PC-9 (cell line): ENCODE measurements at regions not wholly inside any gene's neighbourhood (a gene's known extent, or its start where the extent isn't known, plus 50 kb on each side); places are given as distances from the start of the nearest gene placed in this dataset.

Experiments
- BruUV-seq: library from RNA; stranded (reverse); fragments of 400-500 nt; replicated peaks from 2 replicates; lab custom pipeline; 2021; lab: Mats Ljungman, UMichigan
- CTCF ChIA-PET: fragments of 300-600 bp; sonication (Branson Sonifier 250); formaldehyde crosslinking; loops from one replicate; lab custom pipeline; 2022; ENCODE audit warnings: antibody characterized with exemption; lab: Charles Lee
- POLR2A ChIA-PET: fragments of 300-600 bp; sonication (Branson Sonifier 250); formaldehyde crosslinking; loops from one replicate; lab custom pipeline; 2022; ENCODE audit warnings: antibody characterized with exemption; ENCODE audit not compliant: unreplicated experiment; lab: Charles Lee
- DNase-seq, 2 experiments: peaks; one replicate each; pipeline versions ENCODE4 v3.0.0 to v3.0.0-alpha.2; 2015 to 2022; ENCODE audit warnings: mixed read lengths in 1 of 2
- H2AFZ ChIP-seq: fragments of 200-600 bp; sonication (generic); 2 replicates; pipeline ENCODE4 v1.8.1; 2017; ENCODE audit warnings: antibody characterized with exemption
- H3F3A ChIP-seq: fragments of 200-600 bp; sonication (generic); 2 replicates; pipeline ENCODE4 v1.8.1; 2017; ENCODE audit warnings: antibody characterized with exemption, mild to moderate bottlenecking, low read depth; ENCODE audit not compliant: insufficient read depth
- H3K27ac ChIP-seq: fragments of 200-600 bp; sonication (generic); 2 replicates; pipeline ENCODE4 v1.6.1; 2016; ENCODE audit warnings: mixed run types
- H3K27me3 ChIP-seq: fragments of 200-600 bp; sonication (generic); 2 replicates; pipeline ENCODE4 v1.6.1; 2016; ENCODE audit warnings: low read depth, mixed run types; ENCODE audit not compliant: insufficient read depth
- H3K36me3 ChIP-seq: fragments of 200-600 bp; sonication (generic); 2 replicates; pipeline ENCODE4 v1.6.1; 2016; ENCODE audit warnings: low read depth, mixed run types
- H3K4me1 ChIP-seq: fragments of 200-600 bp; sonication (generic); replicated peaks from 2 replicates; pipeline ENCODE4 v1.6.1; 2016; ENCODE audit warnings: mixed run types; ENCODE audit not compliant: insufficient read depth
- H3K4me2 ChIP-seq: fragments of 200-600 bp; sonication (generic); 2 replicates; pipeline ENCODE4 v1.6.1; 2017; ENCODE audit warnings: mixed run types
- H3K4me3 ChIP-seq: fragments of 200-600 bp; sonication (generic); 2 replicates; pipeline ENCODE4 v1.6.1; 2016; ENCODE audit warnings: mixed run types
- H3K79me2 ChIP-seq: fragments of 200-600 bp; sonication (generic); 2 replicates; pipeline ENCODE4 v1.6.1; 2017; ENCODE audit warnings: low read depth, mixed run types
- H3K9me2 ChIP-seq: fragments of 200-600 bp; sonication (generic); 2 replicates; pipeline ENCODE4 v1.8.1; 2017; ENCODE audit warnings: mild to moderate bottlenecking; ENCODE audit not compliant: insufficient read depth
- H3K9me3 ChIP-seq: fragments of 200-600 bp; sonication (generic); 2 replicates; pipeline ENCODE4 v1.8.1; 2016; ENCODE audit warnings: low read depth; ENCODE audit not compliant: insufficient read depth
- H4K20me1 ChIP-seq: fragments of 200-600 bp; sonication (generic); 2 replicates; pipeline ENCODE4 v1.8.1; 2017; ENCODE audit not compliant: insufficient read depth
- CTCF ChIP-seq: fragments of 200-600 bp; sonication (generic); conservative IDR thresholded peaks from 2 replicates; pipeline ENCODE4 v1.6.1; 2017; ENCODE audit warnings: mixed run types, antibody characterized with exemption, mild to moderate bottlenecking, moderate library complexity
- EZH2 ChIP-seq: fragments of 200-600 bp; sonication (generic); IDR thresholded peaks from 2 replicates; pipeline ENCODE4 v1.8.0; 2017; ENCODE audit warnings: antibody characterized with exemption, low read depth
- intact Hi-C: fragments of 100-400 bp; cut with micrococcal nuclease; formaldehyde crosslinking; loops from one replicate; pipeline ENCODE4 v1.10.0; 2022; ENCODE audit not compliant: unreplicated experiment

GRCh38 chr4:138414202-138414601 is 172.1 kb upstream of the SLC7A11 start:
- H3K9me3 ChIP-seq = no peaks in the 10 kb centered on the region
- no peak overlapping the region for H3K4me2 ChIP-seq
- intact Hi-C loops = no loop called here
- H3K4me3 ChIP-seq = no peak overlapping the region
- no TSS peak for BruUV-seq
- H2AFZ ChIP-seq = no peak overlapping the region
- no peak for DNase-seq
- H3K4me1 ChIP-seq = no peaks in the 10 kb centered on the region
- TF ChIP-seq EZH2 = no peak
- TF ChIP-seq CTCF = no peak
- H4K20me1 ChIP-seq = no peaks in the 10 kb centered on the region
- ChIA-PET POLR2A (no interaction called here), CTCF (no interaction called here)
- H3F3A ChIP-seq = no peaks in the 10 kb centered on the region
- H3K27me3 ChIP-seq = no peaks in the 10 kb centered on the region
- H3K27ac ChIP-seq = no peak overlapping the region
- H3K36me3 ChIP-seq = no peaks in the 10 kb centered on the region
- no peaks in the 10 kb centered on the region for H3K79me2 ChIP-seq
- no peaks in the 10 kb centered on the region for H3K9me2 ChIP-seq

GRCh38 chr4:138413273-138413672 is 171.1 kb upstream of the SLC7A11 start:
- TF ChIP-seq CTCF = no peak
- TF ChIP-seq EZH2 = no peak
- Histone ChIP-seq H3K36me3 (no peaks in the 10 kb centered on the region), H4K20me1 (no peaks in the 10 kb centered on the region), H3K4me2 (no peak overlapping the region), H3K4me1 (no peaks in the 10 kb centered on the region), H3F3A (no peaks in the 10 kb centered on the region), H3K9me3 (no peaks in the 10 kb centered on the region), H3K79me2 (no peaks in the 10 kb centered on the region), H3K9me2 (no peaks in the 10 kb centered on the region), H3K4me3 (no peak overlapping the region), H2AFZ (no peak overlapping the region), H3K27ac (no peak overlapping the region), H3K27me3 (no peaks in the 10 kb centered on the region)
- no peak for DNase-seq
- intact Hi-C loops = no loop called here
- POLR2A ChIA-PET = no interaction called here
- no TSS peak for BruUV-seq
- CTCF ChIA-PET = no interaction called here

GRCh38 chr4:138412847-138413246 is 170.7 kb upstream of the SLC7A11 start:
- H3K4me2 ChIP-seq = no peak overlapping the region
- H3K79me2 ChIP-seq = no peaks in the 10 kb centered on the region
- ChIA-PET CTCF (no interaction called here), POLR2A (no interaction called here)
- no peak for TF ChIP-seq CTCF
- no peak for TF ChIP-seq EZH2
- intact Hi-C loops = no loop called here
- no peak overlapping the region for H3K27ac ChIP-seq
- no peaks in the 10 kb centered on the region for H3K36me3 ChIP-seq
- no TSS peak for BruUV-seq
- no peak overlapping the region for H3K4me3 ChIP-seq
- no peaks in the 10 kb centered on the region for H3F3A ChIP-seq
- H3K27me3 ChIP-seq = no peaks in the 10 kb centered on the region
- no peaks in the 10 kb centered on the region for H3K9me2 ChIP-seq
- H3K4me1 ChIP-seq = no peaks in the 10 kb centered on the region
- H4K20me1 ChIP-seq = no peaks in the 10 kb centered on the region
- H2AFZ ChIP-seq = no peak overlapping the region
- DNase-seq = no peak
- H3K9me3 ChIP-seq = no peaks in the 10 kb centered on the region
